ENCODE measurements at regions not wholly inside any gene's neighbourhood (a gene's known extent, or its start where the extent isn't known, plus 50 kb on each side); places are given as distances from the start of the nearest gene placed in this dataset.

- FAIRE-seq, result peak; percentile 51
Observed at GRCh38 chr15:53462651-53463050, 296.8 kb downstream of the WDR72 start.

- no peak for FAIRE-seq
Observed at GRCh38 chr15:53461677-53462076, 297.8 kb downstream of the WDR72 start.

GRCh38 chr15:53458736-53459135 lies 300.7 kb downstream of the WDR72 start:
- FAIRE-seq, result no peak

- no peak for FAIRE-seq
Observed at GRCh38 chr15:53457479-53457878, 302.0 kb downstream of the WDR72 start.

- FAIRE-seq, result no peak
Observed at GRCh38 chr15:53454843-53455721, 304.4 kb downstream of the WDR72 start.

- no peak for FAIRE-seq
Observed at GRCh38 chr15:53454535-53454842, 305.0 kb downstream of the WDR72 start.

- no peak for FAIRE-seq
Observed at GRCh38 chr15:53453253-53454105, 306.0 kb downstream of the WDR72 start.

GRCh38 chr15:53448232-53449015 lies 311.0 kb downstream of the WDR72 start:
- FAIRE-seq, result no peak

- FAIRE-seq, result no peak
Observed at GRCh38 chr15:53447742-53448141, 311.7 kb downstream of the WDR72 start.

GRCh38 chr15:53447053-53447574 lies 312.3 kb downstream of the WDR72 start:
- FAIRE-seq, result no peak

- FAIRE-seq, result no peak
Observed at GRCh38 chr15:53446376-53446775, 313.1 kb downstream of the WDR72 start.

GRCh38 chr15:53445531-53445930 lies 313.9 kb downstream of the WDR72 start:
- FAIRE-seq, result no peak

GRCh38 chr15:53437985-53438841 lies 321.2 kb downstream of the WDR72 start:
- no peak for FAIRE-seq

- FAIRE-seq, result no peak
Observed at GRCh38 chr15:53437366-53437765, 322.1 kb downstream of the WDR72 start.

GRCh38 chr15:53434174-53434678 lies 325.2 kb downstream of the WDR72 start:
- FAIRE-seq, result no peak

- FAIRE-seq, result no peak
Observed at GRCh38 chr15:53416219-53416940, 343.1 kb downstream of the WDR72 start.

- FAIRE-seq, result no peak
Observed at GRCh38 chr15:53414167-53414566, 345.3 kb downstream of the WDR72 start.

GRCh38 chr15:53412542-53412941 lies 346.9 kb downstream of the WDR72 start:
- no peak for FAIRE-seq

GRCh38 chr15:53404930-53405493 lies 354.5 kb downstream of the WDR72 start:
- no peak for FAIRE-seq

GRCh38 chr15:53401503-53401902 lies 358.0 kb downstream of the WDR72 start:
- FAIRE-seq, result no peak

- no peak for FAIRE-seq
Observed at GRCh38 chr15:53400986-53401385, 358.5 kb downstream of the WDR72 start.
